AG20443 (cell line): ENCODE measurements at regions not wholly inside any gene's neighbourhood (a gene's known extent, or its start where the extent isn't known, plus 50 kb on each side); places are given as distances from the start of the nearest gene placed in this dataset.
A peak's percentile ranks its signal among the peaks of the same experiment; 100 is the strongest.

Experiments
- DNase-seq: peaks from one replicate; pipeline ENCODE4 v3.0.0; 2012; ENCODE audit warnings: low spot score, mixed read lengths

DNA sequence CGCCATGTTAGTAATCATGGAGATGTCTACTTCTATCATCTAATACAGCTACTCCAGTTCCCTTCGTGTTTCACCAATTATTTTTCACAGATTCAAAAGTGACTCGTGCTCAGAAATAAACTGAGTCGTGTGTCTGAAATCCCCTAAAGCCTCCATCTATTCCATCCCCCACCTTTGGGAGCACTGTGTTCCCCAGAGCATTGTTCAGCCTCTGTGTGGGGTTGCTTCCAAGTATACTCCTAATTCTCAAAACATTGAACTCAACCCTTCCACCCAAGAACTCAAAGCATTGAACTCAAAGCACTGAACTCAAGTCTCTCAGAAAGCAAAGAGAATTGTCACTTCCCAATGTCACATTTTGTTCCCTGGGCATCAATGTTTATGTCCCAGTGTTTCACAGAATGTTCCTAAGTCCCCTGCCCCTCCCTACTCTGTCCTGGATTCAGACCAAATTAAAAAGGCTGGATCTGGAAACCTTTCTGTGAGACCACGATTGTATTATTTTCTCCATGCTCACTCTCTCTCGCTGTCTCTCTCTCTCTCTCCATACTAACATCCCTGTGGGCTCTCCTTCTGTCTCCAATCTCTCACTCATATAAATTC is 138.5 kb upstream of the QRFPR start:
- no peak for DNase-seq

GRCh38 chr4:121517241-121517640 is 136.4 kb upstream of the QRFPR start:
- no peak for DNase-seq

- DNase-seq = no peak
Observed at GRCh38 chr4:121514443-121514842, 133.6 kb upstream of the QRFPR start.

DNA sequence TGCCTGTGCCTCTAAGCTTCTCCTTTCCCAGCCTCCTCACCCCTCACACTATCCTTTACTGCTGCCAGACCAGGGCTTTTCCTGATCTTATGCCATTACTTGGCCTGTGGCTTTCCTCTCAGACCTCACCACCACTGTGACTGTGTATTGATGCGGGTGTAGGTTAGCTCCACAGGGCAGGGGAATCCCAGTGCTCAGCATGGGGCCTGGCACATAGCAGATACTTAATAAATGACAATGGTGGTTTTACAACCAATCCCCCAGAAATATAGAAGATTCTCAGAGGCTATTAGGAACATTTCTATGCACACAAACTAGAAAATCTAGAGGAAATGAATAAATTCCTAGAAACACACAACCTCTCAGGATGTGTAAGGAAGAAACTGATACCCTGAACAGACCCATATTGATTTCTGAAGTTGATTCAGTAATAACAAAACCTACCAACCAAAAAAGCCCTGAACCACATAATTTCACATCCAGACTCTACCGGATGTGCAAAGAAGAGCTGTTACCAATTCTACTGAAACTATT is 129.6 kb upstream of the QRFPR start:
- DNase-seq = no peak

DNA sequence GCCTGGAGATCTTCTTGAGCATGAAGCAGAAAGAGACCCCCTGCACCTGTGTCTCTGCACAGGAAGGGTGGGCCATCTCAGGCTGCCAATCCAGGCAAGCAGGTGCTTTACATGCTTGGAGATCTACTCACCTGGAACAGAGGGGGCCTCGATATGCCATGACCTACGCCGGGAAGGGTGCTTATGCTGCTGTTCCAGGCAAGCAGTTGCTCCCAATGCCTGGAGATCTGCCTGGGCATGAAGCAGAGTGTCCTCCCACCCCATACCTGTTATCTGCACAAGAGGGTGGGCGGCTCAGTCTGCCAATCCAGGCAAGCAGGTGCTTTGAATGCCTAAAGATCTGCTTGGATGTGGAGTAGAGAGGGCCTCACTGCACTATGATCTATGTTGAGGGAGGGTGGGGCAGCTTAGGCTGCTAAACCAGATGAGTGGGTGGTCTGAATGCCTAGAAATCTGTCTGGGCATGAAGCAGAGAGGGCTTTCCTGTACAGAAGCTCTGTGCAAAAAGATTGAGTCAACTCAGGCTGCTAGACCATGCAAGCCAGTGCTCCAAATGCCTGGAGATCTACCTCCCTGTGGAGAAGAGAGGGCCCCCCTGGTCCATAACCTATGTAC is 104.5 kb upstream of the QRFPR start:
- DNase-seq = no peak

GRCh38 chr4:121484633-121485032 is 103.8 kb upstream of the QRFPR start:
- peak; percentile 63 for DNase-seq

GRCh38 chr4:121479808-121480207 is 99.0 kb upstream of the QRFPR start:
- no peak for DNase-seq

GRCh38 chr4:121477480-121477879 is 96.7 kb upstream of the QRFPR start:
- DNase-seq = no peak

DNA sequence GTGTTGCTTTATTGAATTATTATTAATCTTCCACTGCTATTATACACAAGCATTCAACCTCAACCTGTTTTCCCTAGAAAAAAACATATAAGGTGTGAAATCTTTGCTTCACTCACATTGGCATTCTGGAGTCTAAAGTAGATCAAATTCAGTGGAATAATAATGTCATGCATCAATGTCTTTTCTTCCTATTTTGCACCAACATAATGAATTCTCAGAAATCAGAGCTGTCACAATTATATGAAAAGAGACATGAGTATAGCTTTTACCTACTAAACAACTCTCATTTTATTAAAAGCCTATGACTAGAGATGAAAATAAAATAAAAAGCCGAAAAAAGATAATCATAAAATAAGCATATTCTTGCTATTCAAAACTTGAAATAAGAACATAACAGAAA is 96.3 kb upstream of the QRFPR start:
- no peak for DNase-seq

- DNase-seq = no peak
Observed at GRCh38 chr4:121472937-121473721, 92.3 kb upstream of the QRFPR start.

- no peak for DNase-seq
Observed at GRCh38 chr4:121464854-121465253, 84.0 kb upstream of the QRFPR start.

DNA sequence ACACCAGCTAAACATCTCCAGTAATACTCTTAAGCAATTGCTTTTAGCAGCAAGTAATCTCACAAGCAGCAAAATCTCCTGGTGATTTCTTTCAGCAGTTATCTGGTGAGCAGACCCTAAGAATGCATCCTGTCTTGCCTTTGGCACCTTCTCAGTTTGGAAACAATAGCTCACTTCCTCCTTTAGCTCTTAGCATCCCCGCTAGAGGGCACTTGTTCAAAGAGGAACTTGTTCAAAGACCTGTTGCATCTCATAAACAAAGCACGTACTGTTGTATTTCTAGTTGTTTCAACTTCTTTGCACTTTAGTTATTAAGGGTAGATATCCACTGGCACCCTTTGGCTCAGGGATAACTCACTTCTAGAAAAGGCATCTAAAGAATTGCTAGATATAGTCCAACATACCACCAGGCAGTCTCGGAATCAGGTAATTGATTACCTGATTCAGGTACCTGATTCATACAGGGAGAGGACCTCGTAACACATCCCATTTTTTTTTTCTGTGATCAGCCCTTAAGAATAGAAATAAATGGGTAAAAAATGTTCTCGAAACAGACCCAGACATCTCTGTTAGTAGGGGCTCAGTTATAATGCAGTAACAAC is 81.9 kb upstream of the QRFPR start:
- peak; percentile 62 for DNase-seq

GRCh38 chr4:121459026-121459425 is 78.2 kb upstream of the QRFPR start:
- DNase-seq = no peak

DNA sequence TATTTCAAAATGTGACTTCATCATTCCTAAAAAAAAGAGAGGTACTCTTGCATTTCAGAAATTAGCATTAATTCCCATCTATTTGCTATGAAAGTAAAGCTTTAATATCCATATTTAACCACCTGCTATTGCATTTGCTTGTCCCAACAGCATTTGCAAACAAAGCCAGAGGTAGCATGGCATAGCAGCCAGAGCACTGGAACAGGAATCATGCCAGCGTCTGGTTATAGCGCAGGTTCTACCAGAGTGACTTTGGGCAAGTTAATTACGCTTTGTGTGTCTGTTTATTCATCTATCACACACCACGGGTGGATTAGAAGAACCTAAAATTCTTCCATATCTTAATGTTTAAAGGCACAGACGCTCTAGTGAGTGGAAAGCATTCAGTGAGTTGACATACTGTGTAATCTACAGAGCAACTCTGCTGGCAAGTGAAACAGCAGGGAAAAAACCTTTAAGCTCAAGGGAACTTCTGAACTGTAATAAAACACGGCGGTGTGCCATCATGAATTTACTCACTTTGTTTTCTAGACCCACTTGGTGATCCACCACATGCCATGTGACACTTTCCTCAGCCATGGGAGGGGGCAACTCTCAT is 76.6 kb upstream of the QRFPR start:
- DNase-seq = no peak

DNA sequence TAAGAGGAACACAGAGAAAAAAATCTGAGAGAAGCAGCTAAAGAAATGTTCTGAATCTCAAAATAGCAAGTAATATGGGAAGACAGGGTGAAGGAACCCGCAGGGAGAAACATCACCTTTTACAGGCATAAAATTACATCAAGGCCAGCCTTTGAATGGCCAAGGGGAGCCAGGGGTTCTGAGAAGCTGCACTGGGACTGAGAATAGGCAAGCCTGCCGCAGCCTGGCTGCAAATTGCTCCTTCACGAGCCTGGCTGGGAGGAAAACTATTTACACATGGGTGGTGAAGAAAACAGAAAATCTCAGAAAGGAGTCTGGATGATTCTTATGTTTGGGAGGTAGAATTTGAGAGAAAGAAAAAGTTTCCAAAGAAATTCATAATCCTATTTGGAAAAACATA is 74.5 kb upstream of the QRFPR start:
- DNase-seq = no peak

DNA sequence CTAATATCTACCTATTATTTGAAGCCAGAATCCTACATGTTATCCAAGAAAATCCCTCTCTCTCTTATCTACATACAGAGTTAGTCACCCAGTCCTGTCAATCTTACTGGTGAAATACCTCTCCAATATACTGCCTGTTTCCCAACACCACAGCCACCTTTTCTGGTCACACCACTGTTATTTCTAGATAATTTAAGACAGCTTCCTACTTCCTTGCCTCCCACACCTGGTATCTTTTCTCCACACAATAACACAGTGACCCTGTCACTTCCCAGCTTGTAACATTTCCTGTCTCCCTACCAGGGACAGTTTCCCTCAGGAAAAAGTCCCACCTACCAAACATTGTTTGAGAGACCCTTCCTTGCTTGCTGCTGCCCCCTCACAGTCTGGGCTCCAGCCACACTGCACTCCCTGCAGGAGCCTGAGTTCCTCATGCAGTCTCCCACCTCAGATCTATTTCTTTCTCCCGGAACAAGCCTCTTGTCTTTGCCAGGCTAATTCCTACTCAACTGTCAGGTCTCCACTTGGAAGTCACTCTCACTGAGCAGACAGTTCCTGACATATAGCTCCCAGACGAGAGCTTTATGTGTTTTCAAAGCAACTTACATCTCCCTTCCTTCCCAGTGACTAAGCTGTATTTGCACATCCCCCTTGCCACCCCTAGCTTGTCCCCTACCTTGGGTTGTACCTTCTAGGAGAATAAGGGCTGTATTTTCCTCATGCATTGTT is 73.6 kb upstream of the QRFPR start:
- no peak for DNase-seq

- no peak for DNase-seq
Observed at GRCh38 chr4:121451310-121451709, 70.5 kb upstream of the QRFPR start.

DNA sequence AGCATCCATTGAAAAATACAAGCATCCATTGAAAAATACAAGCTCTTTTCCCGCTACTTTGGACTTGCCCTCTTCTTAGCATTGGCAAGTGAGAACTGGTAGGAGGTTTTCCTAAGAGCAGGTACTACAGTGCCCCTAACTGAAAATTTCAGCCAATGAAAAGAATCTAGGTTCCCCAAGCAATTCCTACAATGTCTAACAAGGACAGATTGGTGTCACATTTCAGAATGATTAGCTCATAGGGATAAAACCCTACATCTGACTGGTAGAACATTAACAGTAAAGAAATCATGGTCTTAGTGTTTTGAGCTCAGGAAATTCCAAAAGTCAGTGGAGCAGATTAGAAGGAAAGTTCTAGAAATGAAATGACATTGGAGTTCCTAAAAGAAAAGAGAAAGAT is 68.6 kb upstream of the QRFPR start:
- DNase-seq = no peak

DNA sequence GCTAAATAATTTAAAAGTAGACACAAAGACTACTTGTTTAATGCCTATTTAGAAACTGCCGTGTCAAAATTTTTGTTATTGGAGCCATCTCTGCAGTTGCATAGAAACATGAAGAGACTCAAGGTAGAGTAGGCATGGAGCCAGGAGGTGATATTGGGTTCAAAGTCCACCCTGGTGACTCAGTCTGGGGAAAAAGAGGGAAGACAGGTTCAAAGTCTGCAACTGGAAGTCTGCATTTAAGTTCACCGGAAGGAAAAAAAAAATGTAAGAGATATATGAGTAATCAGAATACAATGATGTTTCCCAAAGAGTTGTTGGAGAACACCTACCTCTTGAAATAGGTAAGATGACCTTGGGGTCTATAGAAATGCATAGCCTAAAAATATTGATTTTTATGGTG is 67.4 kb upstream of the QRFPR start:
- no peak for DNase-seq

DNA sequence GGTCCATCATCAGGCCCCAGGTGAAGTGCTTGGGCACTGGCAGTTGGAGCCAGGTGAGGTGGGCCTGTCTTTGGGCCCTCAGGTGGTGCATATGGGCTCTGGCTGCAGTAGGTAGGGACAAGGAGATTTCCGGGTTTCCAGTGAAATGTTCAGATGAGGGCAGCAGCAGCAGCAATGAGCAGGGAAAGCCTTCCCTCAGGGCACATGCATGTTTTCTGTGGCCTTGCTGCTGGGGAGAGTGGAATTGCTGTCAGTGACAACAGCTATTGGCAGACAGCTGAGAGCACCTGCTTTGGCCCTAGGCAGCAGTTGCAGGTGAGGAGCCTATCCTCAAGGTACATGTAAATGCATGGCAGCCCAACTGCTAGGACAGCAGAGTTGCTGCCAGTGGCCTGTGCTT is 58.9 kb upstream of the QRFPR start:
- no peak for DNase-seq
